ENCODE measurements at regions not wholly inside any gene's neighbourhood (a gene's known extent, or its start where the extent isn't known, plus 50 kb on each side); places are given as distances from the start of the nearest gene placed in this dataset.

GRCh38 chr6:68043122-68043398 lies 592.0 kb upstream of the ADGRB3 start:
- H3K4me3 ChIP-seq (ENCODE audit: control insufficient read depth, low read depth, low read length) = no peak overlapping the region
- DNase-seq (ENCODE audit: low read depth) = no peak
- TF ChIP-seq, protein P1, sequence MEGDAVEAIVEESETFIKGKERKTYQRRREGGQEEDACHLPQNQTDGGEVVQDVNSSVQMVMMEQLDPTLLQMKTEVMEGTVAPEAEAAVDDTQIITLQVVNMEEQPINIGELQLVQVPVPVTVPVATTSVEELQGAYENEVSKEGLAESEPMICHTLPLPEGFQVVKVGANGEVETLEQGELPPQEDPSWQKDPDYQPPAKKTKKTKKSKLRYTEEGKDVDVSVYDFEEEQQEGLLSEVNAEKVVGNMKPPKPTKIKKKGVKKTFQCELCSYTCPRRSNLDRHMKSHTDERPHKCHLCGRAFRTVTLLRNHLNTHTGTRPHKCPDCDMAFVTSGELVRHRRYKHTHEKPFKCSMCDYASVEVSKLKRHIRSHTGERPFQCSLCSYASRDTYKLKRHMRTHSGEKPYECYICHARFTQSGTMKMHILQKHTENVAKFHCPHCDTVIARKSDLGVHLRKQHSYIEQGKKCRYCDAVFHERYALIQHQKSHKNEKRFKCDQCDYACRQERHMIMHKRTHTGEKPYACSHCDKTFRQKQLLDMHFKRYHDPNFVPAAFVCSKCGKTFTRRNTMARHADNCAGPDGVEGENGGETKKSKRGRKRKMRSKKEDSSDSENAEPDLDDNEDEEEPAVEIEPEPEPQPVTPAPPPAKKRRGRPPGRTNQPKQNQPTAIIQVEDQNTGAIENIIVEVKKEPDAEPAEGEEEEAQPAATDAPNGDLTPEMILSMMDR (IDR thresholded peaks at IDR 0.05; ENCODE audit: control insufficient read depth, insufficient read depth, low read depth, low read length, missing control alignments) = no peak

DNA sequence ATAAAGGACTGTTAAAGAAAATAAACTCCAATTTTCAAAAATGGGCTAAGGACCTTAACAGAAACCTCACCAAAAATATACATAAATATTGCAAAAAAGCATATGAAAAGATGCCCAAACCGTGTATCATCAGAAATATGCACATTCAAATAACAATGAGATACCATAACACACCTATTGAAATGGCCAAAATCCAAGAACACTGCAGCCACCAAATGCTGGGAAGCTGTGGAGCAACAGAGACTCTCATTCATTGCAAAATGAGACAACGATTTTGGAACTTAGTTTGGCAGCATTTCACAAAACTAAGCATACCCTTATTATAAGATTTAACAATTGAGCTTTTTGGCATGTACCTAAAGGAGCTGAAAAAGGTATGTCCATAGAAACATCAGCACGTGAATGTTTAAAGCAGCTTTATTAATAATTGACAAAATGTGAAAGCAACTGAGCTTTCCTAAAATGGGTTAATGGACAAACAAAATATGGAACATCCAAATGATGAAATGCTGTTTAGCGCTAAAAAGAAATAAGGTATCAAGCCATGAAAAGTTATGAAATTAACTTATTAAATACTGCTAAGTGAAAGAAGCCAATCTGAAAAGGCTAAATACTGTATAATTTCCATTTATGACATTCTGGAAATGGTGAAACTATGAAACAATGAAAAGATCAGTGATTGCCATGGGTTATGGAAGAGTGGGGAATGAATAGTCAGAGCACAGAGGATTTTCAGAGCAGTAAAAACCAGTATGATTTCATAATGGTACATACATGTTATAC lies 592.6 kb upstream of the ADGRB3 start:
- TF ChIP-seq, protein P1 (IDR thresholded peaks at IDR 0.05; ENCODE audit: control insufficient read depth, insufficient read depth, low read depth, low read length, missing control alignments) = no peak
- no peak for DNase-seq (ENCODE audit: low read depth)
- no peak overlapping the region for H3K4me3 ChIP-seq (ENCODE audit: control insufficient read depth, low read depth, low read length)

DNA sequence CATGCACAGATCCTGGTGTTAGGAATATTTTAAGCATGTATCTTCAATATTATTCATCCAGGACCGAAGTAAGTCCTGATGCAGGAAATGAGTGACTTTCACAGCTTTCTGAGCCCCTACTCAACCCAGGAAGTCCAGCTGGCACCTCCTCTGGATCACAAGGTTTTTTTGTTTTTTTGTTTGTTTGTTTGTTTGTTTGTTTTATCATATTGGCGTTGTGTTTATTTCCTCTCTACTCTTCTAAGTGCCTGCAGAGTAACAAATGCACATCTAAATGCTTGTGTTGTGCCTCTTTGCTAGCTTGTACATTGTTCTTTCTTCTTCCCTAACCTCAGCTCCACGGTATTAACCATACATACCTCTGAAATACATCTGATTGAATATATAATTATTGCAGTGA lies 594.3 kb upstream of the ADGRB3 start:
- DNase-seq (ENCODE audit: low read depth) = no peak
- TF ChIP-seq, protein P1 (IDR thresholded peaks at IDR 0.05; ENCODE audit: control insufficient read depth, insufficient read depth, low read depth, low read length, missing control alignments) = no peak
- no peak overlapping the region for H3K4me3 ChIP-seq (ENCODE audit: control insufficient read depth, low read depth, low read length)

GRCh38 chr6:68040312-68040778 lies 594.7 kb upstream of the ADGRB3 start:
- H3K4me3 ChIP-seq (ENCODE audit: control insufficient read depth, low read depth, low read length) = no peak overlapping the region
- TF ChIP-seq, protein P1 (IDR thresholded peaks at IDR 0.05; ENCODE audit: control insufficient read depth, insufficient read depth, low read depth, low read length, missing control alignments) = no peak
- DNase-seq (ENCODE audit: low read depth) = no peak

DNA sequence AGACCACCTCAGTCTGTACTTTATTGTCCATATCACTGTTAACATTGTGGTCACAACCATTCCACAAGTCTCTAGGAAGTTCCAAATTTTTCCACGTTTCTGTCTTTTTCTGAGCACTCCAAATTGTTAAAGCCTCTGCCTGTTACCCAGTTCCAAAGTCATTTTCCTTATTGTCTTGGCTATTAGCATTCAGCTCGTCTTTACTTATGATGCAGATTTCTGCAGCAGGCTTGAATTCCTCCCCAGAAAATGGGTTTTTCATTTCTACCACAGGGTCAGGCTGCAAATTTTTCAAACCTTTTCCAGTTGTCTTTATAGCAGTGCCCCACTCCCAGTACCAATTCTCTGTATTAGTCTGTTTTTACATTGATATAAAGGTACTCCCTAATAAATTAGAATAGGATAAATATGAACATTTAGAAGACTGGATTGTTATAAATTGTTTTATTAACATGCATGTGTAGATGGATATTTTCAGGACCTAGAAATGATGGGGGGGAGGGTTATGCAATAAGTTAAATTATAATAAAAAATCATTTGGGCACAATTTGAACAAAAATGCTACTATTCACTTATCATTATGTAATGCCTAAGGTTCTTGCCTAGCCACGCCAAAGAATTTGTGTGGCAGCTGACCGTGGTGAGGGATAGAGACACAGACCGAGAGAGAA lies 595.3 kb upstream of the ADGRB3 start:
- TF ChIP-seq, protein P1 (IDR thresholded peaks at IDR 0.05; ENCODE audit: control insufficient read depth, insufficient read depth, low read depth, low read length, missing control alignments) = no peak
- H3K4me3 ChIP-seq (ENCODE audit: control insufficient read depth, low read depth, low read length) = no peak overlapping the region
- DNase-seq (ENCODE audit: low read depth) = no peak

GRCh38 chr6:68038815-68039408 lies 596.2 kb upstream of the ADGRB3 start:
- no peak for DNase-seq (ENCODE audit: low read depth)
- no peak overlapping the region for H3K4me3 ChIP-seq (ENCODE audit: control insufficient read depth, low read depth, low read length)
- TF ChIP-seq, protein P1 (IDR thresholded peaks at IDR 0.05; ENCODE audit: control insufficient read depth, insufficient read depth, low read depth, low read length, missing control alignments) = no peak

All from AG09309 (cell line).